Upper lobe of left lung (tissue), 4 donors: ENCODE measurements at regions not wholly inside any gene's neighbourhood (a gene's known extent, or its start where the extent isn't known, plus 50 kb on each side); places are given as distances from the start of the nearest gene placed in this dataset.

Source experiments
- EP300 ChIP-seq, 4 donors: sonication (generic); formaldehyde crosslinking; IDR thresholded peaks; one replicate each; pipeline ENCODE4 v1.5.1; 2017; ENCODE audit warnings: antibody characterized with exemption in 4 of 4, control low read depth in 2 of 4
- POLR2A ChIP-seq, 4 donors: fragments of 450-650 bp; IDR thresholded peaks; one replicate each; pipeline ENCODE4 v1.5.1; 2016 to 2017; ENCODE audit warnings: antibody characterized with exemption in 4 of 4, mild to moderate bottlenecking in 2 of 4
- POLR2AphosphoS5 ChIP-seq, 2 donors: sonication (generic); formaldehyde crosslinking; IDR thresholded peaks; one replicate each; pipeline ENCODE4 v1.5.1; 2017; ENCODE audit warnings: antibody characterized with exemption in 2 of 2
- TF ChIP-seq, protein P1 (sequence below), 6 experiments: fragments of 450-650 bp in 4 of 6; fragments of 200-600 bp in 2 of 6; sonication (generic) in 2 of 6; IDR thresholded peaks; one replicate each; pipeline ENCODE4 v1.5.1; 2016 to 2019; ENCODE audit warnings: antibody characterized with exemption in 6 of 6

- TF ChIP-seq, protein P1, sequence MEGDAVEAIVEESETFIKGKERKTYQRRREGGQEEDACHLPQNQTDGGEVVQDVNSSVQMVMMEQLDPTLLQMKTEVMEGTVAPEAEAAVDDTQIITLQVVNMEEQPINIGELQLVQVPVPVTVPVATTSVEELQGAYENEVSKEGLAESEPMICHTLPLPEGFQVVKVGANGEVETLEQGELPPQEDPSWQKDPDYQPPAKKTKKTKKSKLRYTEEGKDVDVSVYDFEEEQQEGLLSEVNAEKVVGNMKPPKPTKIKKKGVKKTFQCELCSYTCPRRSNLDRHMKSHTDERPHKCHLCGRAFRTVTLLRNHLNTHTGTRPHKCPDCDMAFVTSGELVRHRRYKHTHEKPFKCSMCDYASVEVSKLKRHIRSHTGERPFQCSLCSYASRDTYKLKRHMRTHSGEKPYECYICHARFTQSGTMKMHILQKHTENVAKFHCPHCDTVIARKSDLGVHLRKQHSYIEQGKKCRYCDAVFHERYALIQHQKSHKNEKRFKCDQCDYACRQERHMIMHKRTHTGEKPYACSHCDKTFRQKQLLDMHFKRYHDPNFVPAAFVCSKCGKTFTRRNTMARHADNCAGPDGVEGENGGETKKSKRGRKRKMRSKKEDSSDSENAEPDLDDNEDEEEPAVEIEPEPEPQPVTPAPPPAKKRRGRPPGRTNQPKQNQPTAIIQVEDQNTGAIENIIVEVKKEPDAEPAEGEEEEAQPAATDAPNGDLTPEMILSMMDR (IDR thresholded peaks at IDR 0.05), result no peak
- no peak for TF ChIP-seq POLR2A (IDR thresholded peaks at IDR 0.05)
- no peak for TF ChIP-seq POLR2AphosphoS5 (IDR thresholded peaks at IDR 0.05)
- TF ChIP-seq EP300 (IDR thresholded peaks at IDR 0.05), result no peak
These were observed 151.6 kb upstream of the UBE2E3 start for GRCh38 chr2:180828756-180829155.
